Vagina (tissue), 2 donors: ENCODE measurements at regions not wholly inside any gene's neighbourhood (a gene's known extent, or its start where the extent isn't known, plus 50 kb on each side); places are given as distances from the start of the nearest gene placed in this dataset.

ENCODE experiments used
- DNase-seq, 2 donors: peaks; one replicate each; pipeline ENCODE4 v3.0.0-alpha.2; 2017; ENCODE audit errors: extremely low spot score in 2 of 2
- H3K27ac ChIP-seq: fragments of 200-600 bp; sonication (generic); one replicate; pipeline ENCODE4 v1.5.1; 2019
- H3K27me3 ChIP-seq: fragments of 200-600 bp; sonication (generic); one replicate; pipeline ENCODE4 v1.5.1; 2019
- H3K36me3 ChIP-seq, 2 donors: fragments of 200-600 bp; sonication (generic); one replicate each; pipeline ENCODE4 v1.5.1; 2017 to 2019
- H3K4me1 ChIP-seq: fragments of 200-600 bp; sonication (generic); one replicate; pipeline ENCODE4 v1.5.1; 2019
- H3K4me3 ChIP-seq, 2 donors: fragments of 200-600 bp; sonication (generic); 1 replicate in 1 of 2; 2 replicates in 1 of 2; pipeline ENCODE4 v1.5.1; 2016 to 2019
- H3K9me3 ChIP-seq: fragments of 200-600 bp; sonication (generic); one replicate; pipeline ENCODE4 v1.5.1; 2019
- CTCF ChIP-seq, 3 experiments: fragments of 450-650 bp in 2 of 3; fragments of 200-600 bp in 1 of 3; sonication (generic) in 1 of 3; IDR thresholded peaks; one replicate each; pipeline ENCODE4 v1.5.1; 2017 to 2019; ENCODE audit warnings: antibody characterized with exemption in 3 of 3, mild to moderate bottlenecking in 2 of 3, moderate library complexity in 2 of 3
- POLR2A ChIP-seq, 2 donors: fragments of 450-650 bp; IDR thresholded peaks; one replicate each; pipeline ENCODE4 v1.6.1; 2017; ENCODE audit warnings: antibody characterized with exemption in 2 of 2, mild to moderate bottlenecking in 2 of 2, moderate library complexity in 2 of 2
- POLR2AphosphoS5 ChIP-seq, 2 donors: sonication (generic); formaldehyde crosslinking; IDR thresholded peaks; one replicate each; pipeline ENCODE4 v1.9.0; 2017; ENCODE audit warnings: antibody characterized with exemption in 2 of 2, mild to moderate bottlenecking in 2 of 2, low read depth in 1 of 2; ENCODE audit not compliant: insufficient read depth in 1 of 2
- intact Hi-C: fragments of 100-400 bp; cut with DNase I; formaldehyde crosslinking; loops from one replicate; pipeline ENCODE4 v1.15.1; 2023

- Histone ChIP-seq H3K4me1 (no peaks in the 10 kb centered on the region), H3K27me3 (no peaks in the 10 kb centered on the region), H3K27ac (no peak overlapping the region), H3K4me3 (no peak overlapping the region), H3K36me3 (no peaks in the 10 kb centered on the region), H3K9me3 (no peaks in the 10 kb centered on the region)
- no peak for DNase-seq
- intact Hi-C loops: no loop called here
- TF ChIP-seq CTCF (IDR thresholded peaks at IDR 0.05): no peak
- TF ChIP-seq POLR2AphosphoS5 (IDR thresholded peaks at IDR 0.05; ENCODE audit: insufficient read depth in 1 of 2, low read depth in 1 of 2): no peak
- no peak for TF ChIP-seq POLR2A (IDR thresholded peaks at IDR 0.05)
These were observed 201.9 kb downstream of the ZNF608 start for GRCh38 chr5:124544366-124545055.

GRCh38 chr5:124538931-124539330, 207.5 kb downstream of the ZNF608 start:
- Histone ChIP-seq H3K36me3 (no peaks in the 10 kb centered on the region), H3K27ac (no peak overlapping the region), H3K4me3 (no peak overlapping the region), H3K27me3 (no peaks in the 10 kb centered on the region), H3K9me3 (no peaks in the 10 kb centered on the region), H3K4me1 (peaks cover 7% of the 10 kb centered on the region)
- TF ChIP-seq POLR2A (IDR thresholded peaks at IDR 0.05) (no peak), CTCF (IDR thresholded peaks at IDR 0.05) (no peak), POLR2AphosphoS5 (IDR thresholded peaks at IDR 0.05; ENCODE audit: insufficient read depth in 1 of 2, low read depth in 1 of 2) (no peak)
- no peak for DNase-seq
- intact Hi-C loops: no loop called here

- intact Hi-C loops: no loop called here
- no peak for DNase-seq
These were observed 208.2 kb downstream of the ZNF608 start for GRCh38 chr5:124538191-124538590.

GRCh38 chr5:124537522-124537921, 208.9 kb downstream of the ZNF608 start:
- intact Hi-C loops: no loop called here
- TF ChIP-seq POLR2A (IDR thresholded peaks at IDR 0.05): no peak
- no peak for TF ChIP-seq POLR2AphosphoS5 (IDR thresholded peaks at IDR 0.05; ENCODE audit: insufficient read depth in 1 of 2, low read depth in 1 of 2)
- no peak for TF ChIP-seq CTCF (IDR thresholded peaks at IDR 0.05)
- DNase-seq: no peak
- Histone ChIP-seq H3K4me3 (no peak overlapping the region), H3K4me1 (peaks cover 7% of the 10 kb centered on the region), H3K9me3 (no peaks in the 10 kb centered on the region), H3K36me3 (no peaks in the 10 kb centered on the region), H3K27me3 (no peaks in the 10 kb centered on the region), H3K27ac (no peak overlapping the region)

More at GRCh38 chr5:124538191-124538590, 208.2 kb downstream of the ZNF608 start:
- Histone ChIP-seq H3K36me3 (no peaks in the 10 kb centered on the region), H3K9me3 (no peaks in the 10 kb centered on the region), H3K27ac (no peak overlapping the region), H3K27me3 (no peaks in the 10 kb centered on the region), H3K4me1 (peaks cover 7% of the 10 kb centered on the region), H3K4me3 (no peak overlapping the region)
- TF ChIP-seq CTCF (IDR thresholded peaks at IDR 0.05) (no peak), POLR2A (IDR thresholded peaks at IDR 0.05) (no peak), POLR2AphosphoS5 (IDR thresholded peaks at IDR 0.05; ENCODE audit: insufficient read depth in 1 of 2, low read depth in 1 of 2) (peak in 1 of 2 donors; percentile 22)

- H3K36me3 ChIP-seq: no peaks in the 10 kb centered on the region
- no peaks in the 10 kb centered on the region for H3K27me3 ChIP-seq
- no peak for TF ChIP-seq CTCF (IDR thresholded peaks at IDR 0.05)
- TF ChIP-seq POLR2AphosphoS5 (IDR thresholded peaks at IDR 0.05; ENCODE audit: insufficient read depth in 1 of 2, low read depth in 1 of 2): no peak
- TF ChIP-seq POLR2A (IDR thresholded peaks at IDR 0.05): no peak
- intact Hi-C loops: no loop called here
- no peak for DNase-seq
- H3K4me1 ChIP-seq: peaks cover 7% of the 10 kb centered on the region
- H3K9me3 ChIP-seq: no peaks in the 10 kb centered on the region
- H3K27ac ChIP-seq: no peak overlapping the region
- H3K4me3 ChIP-seq: no peak overlapping the region
These were observed 209.3 kb downstream of the ZNF608 start for GRCh38 chr5:124537107-124537506.
